Naive B cell (primary cell): ENCODE measurements at regions not wholly inside any gene's neighbourhood (a gene's known extent, or its start where the extent isn't known, plus 50 kb on each side); places are given as distances from the start of the nearest gene placed in this dataset.
"Not testable (repeated sequence)": the region's sequence is repeated elsewhere in the genome, so short reads cannot be mapped to it uniquely, and the experiment has no call there.

Experiments
- ATAC-seq, 2 donors: fragments of 150-1000 bp; cut with Tn5 transposase; 2 replicates each; pipeline ENCODE4 v1.10.0; 2021; ENCODE audit warnings: low read depth in 2 of 2, mild to moderate bottlenecking in 2 of 2, moderate library complexity in 2 of 2
- DNase-seq: peaks from one replicate; pipeline ENCODE4 v3.0.0; 2022
- H3K27ac Mint-ChIP-seq, 6 donors: one replicate each; pipeline ENCODE4 v1.8.0; 2020 to 2022; ENCODE audit warnings: mild to moderate bottlenecking in 6 of 6, mixed read lengths in 6 of 6, moderate library complexity in 5 of 6, inconsistent platforms in 2 of 6
- H3K27me3 Mint-ChIP-seq, 3 donors: one replicate each; pipeline ENCODE4 v1.8.0; 2021 to 2022; ENCODE audit warnings: mixed read lengths in 3 of 3, mild to moderate bottlenecking in 1 of 3
- H3K36me3 Mint-ChIP-seq, 2 donors: one replicate each; pipeline ENCODE4 v1.8.0; 2020 to 2022; ENCODE audit warnings: mixed read lengths in 2 of 2, inconsistent platforms in 1 of 2, mild to moderate bottlenecking in 1 of 2
- H3K4me1 Mint-ChIP-seq, 3 donors: one replicate each; pipeline ENCODE4 v1.8.0; 2020 to 2022; ENCODE audit warnings: mixed read lengths in 3 of 3, inconsistent platforms in 1 of 3, mild to moderate bottlenecking in 1 of 3, moderate library complexity in 1 of 3
- H3K4me3 Mint-ChIP-seq, 8 donors: one replicate each; pipeline ENCODE4 v1.8.0; 2020 to 2022; ENCODE audit warnings: mild to moderate bottlenecking in 8 of 8, mixed read lengths in 8 of 8, moderate library complexity in 8 of 8, inconsistent platforms in 2 of 8
- H3K9me3 Mint-ChIP-seq, 7 donors: one replicate each; pipeline ENCODE4 v1.8.0; 2020 to 2022; ENCODE audit warnings: mixed read lengths in 7 of 7, mild to moderate bottlenecking in 5 of 7, inconsistent platforms in 2 of 7, moderate library complexity in 1 of 7

DNA sequence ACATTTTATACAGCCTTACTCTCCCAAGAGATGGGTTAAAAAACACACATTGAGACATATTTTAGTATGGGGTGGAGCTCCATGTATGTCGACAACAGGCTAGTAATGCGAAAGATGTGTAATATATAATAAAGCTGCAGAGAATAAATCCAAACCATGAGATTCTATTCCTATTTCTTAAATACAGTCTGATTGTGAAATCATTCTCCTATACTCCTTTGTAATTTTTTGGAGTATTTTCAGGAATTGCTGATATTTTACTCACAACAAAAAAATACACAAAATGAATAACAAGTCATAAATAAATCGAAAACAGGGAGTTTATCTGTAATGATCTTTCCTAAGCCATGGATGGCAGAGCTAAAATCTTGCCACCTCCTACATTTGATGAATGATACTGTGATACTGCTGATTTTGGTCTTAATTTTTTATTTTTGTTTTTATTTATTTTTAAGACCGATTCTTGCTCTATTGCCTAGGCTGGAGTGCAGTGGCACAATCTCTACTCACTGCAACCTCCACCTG lies 173.5 kb upstream of the KLF6 start:
- Mint-ChIP-seq H3K4me3 (no peak overlapping the region), H3K27me3 (peaks cover 0 to 9% (median 6%) of the 10 kb centered on the region in 3 donors), H3K27ac (no peak overlapping the region), H3K4me1 (peaks cover 10 to 22% (median 21%) of the 10 kb centered on the region in 3 donors), H3K9me3 (no peaks in the 10 kb centered on the region), H3K36me3 (no peaks in the 10 kb centered on the region)
- DNase-seq (no peak), ATAC-seq (no peak)

DNA sequence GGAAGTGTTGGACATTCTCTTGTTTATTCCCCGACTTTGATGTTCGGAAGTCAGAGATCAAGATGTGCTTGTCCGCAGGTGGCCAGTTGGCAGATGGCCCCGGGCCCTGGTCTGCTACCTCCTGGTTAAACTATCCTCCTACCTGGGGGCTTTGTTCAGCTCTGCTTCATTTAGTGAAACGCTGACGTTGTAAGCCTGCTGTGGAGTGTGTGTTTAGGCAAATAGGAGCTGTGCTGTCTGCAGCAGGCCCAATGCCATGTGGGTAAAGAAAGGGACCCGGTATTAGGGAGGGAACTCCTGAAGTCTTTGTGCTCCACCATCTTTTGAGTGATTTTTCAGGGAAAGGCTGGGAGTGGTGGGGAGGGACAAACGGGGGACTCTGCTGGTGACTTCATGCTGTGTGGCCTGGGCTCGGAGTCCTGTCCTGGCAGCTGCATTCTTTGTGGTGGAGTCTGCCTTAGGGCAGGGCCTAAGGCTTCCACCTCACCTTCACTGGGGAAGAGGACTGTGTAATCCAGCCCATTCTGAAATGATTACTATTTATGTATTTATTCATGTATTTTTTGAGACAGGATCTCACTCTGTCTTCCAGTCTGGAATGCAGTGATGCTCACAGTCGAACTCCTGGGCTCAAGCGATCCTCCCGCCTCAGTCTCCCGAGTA lies 171.1 kb upstream of the KLF6 start:
- peaks cover 6 to 18% (median 14%) of the 10 kb centered on the region in 3 donors for H3K4me1 Mint-ChIP-seq
- ATAC-seq, result no peak
- no peak overlapping the region for H3K4me3 Mint-ChIP-seq
- peak overlapping the region in 1 of 6 donors; percentile 22 for H3K27ac Mint-ChIP-seq
- H3K9me3 Mint-ChIP-seq, result no peaks in the 10 kb centered on the region
- peaks cover 0 to 10% (median 9%) of the 10 kb centered on the region in 3 donors for H3K27me3 Mint-ChIP-seq
- DNase-seq, result no peak
- no peaks in the 10 kb centered on the region for H3K36me3 Mint-ChIP-seq

DNA sequence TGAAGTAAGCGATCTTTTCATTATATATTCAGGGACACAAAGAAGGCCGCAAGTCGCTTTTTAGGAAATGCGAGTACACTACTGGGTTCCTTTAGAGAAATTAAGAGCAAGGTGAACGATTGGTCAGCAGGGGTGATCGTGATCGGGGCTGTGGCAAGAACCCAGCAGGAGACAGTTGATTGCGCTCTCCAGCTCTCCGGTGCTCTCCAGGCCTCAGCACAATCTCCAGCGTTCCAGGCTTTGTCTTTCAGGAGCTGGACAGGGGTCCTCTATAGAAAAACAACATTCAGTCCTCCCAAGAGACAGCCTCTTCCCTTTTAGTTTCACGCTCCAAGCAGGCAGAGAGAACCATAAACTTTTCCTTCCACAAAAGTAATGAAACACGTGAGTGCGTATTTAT lies 170.5 kb upstream of the KLF6 start:
- peaks cover 5 to 16% (median 8%) of the 10 kb centered on the region in 3 donors for H3K4me1 Mint-ChIP-seq
- peaks cover 0 to 10% (median 9%) of the 10 kb centered on the region in 3 donors for H3K27me3 Mint-ChIP-seq
- no peak for DNase-seq
- no peak for ATAC-seq
- no peak overlapping the region for H3K4me3 Mint-ChIP-seq
- no peaks in the 10 kb centered on the region for H3K9me3 Mint-ChIP-seq
- H3K36me3 Mint-ChIP-seq, result no peaks in the 10 kb centered on the region
- H3K27ac Mint-ChIP-seq, result peak overlapping the region in 1 of 6 donors; percentile 38

DNA sequence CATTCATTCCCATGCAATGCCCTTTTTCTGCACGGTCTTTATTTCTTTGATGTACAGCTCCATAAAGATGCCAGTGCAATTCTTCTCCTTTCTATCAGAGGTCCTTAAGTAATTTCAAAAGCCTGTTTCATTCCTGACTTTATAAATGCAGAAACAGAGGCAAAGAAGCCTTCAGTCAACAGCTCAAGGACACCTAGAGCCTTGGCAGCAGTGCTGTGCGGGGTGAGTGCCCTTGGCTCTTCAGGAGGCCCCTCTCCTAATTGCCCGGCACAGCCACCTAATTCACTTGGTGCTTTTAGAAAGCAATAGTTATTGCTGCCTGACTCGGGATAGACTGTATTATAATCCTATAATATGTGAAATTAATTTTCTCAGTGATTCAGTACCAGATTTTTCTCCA lies 169.6 kb upstream of the KLF6 start:
- H3K36me3 Mint-ChIP-seq, result no peaks in the 10 kb centered on the region
- no peak for DNase-seq
- peaks cover 0 to 10% (median 8%) of the 10 kb centered on the region in 3 donors for H3K27me3 Mint-ChIP-seq
- H3K9me3 Mint-ChIP-seq, result no peaks in the 10 kb centered on the region
- H3K4me1 Mint-ChIP-seq, result peaks cover 4 to 9% (median 7%) of the 10 kb centered on the region in 3 donors
- ATAC-seq, result no peak
- no peak overlapping the region for H3K4me3 Mint-ChIP-seq
- H3K27ac Mint-ChIP-seq, result no peak overlapping the region

DNA sequence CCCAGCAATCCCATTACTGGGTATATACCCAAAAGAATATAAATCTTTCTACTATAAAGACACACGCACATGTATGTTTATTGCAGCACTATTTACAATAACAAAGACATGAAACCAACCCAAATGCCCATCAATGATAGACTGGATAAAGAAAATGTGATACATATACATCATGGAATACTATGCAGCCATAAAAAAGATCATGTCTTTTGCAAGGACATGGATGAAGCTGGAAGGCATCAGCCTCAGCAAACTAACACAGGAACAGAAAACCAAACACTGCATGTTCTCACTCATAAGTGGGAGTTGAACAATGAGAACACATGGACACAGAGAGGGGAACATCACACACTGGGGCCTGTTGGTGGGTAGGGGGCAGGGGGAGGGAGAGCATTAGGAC lies 169.0 kb upstream of the KLF6 start:
- H3K27ac Mint-ChIP-seq, result peak overlapping the region in 1 of 6 donors; percentile 7
- not testable (repeated sequence) for DNase-seq, H3K4me3 Mint-ChIP-seq, ATAC-seq, H3K4me1 Mint-ChIP-seq, H3K9me3 Mint-ChIP-seq, H3K36me3 Mint-ChIP-seq
- peaks cover 0 to 10% (median 6%) of the 10 kb centered on the region in 3 donors for H3K27me3 Mint-ChIP-seq

DNA sequence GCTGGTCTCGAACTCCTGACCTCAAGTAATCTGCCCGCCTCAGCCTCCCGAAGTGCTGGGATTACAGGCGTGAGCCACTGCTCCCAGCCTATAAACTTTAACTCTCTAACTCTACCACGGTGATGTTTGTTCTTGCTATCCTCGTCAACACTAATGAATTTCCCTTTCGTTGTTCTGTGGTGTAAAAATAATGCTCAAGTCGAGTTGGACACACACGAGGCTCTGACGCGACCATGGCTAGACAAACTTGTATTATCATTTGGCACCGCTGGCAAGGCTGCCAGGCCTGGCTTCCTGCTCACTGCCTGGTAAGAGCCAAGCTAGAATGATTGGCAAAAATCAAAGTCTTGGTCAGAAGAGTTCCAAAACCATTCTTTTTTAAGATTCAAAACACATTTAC lies 167.0 kb upstream of the KLF6 start:
- H3K9me3 Mint-ChIP-seq, result no peaks in the 10 kb centered on the region
- no peak overlapping the region for H3K27ac Mint-ChIP-seq
- H3K27me3 Mint-ChIP-seq, result peaks cover 0 to 15% (median 12%) of the 10 kb centered on the region in 3 donors
- ATAC-seq, result no peak
- DNase-seq, result no peak
- peak overlapping the region in 1 of 8 donors; percentile 41 for H3K4me3 Mint-ChIP-seq
- H3K36me3 Mint-ChIP-seq, result no peaks in the 10 kb centered on the region
- peaks cover 0 to 9% (median 5%) of the 10 kb centered on the region in 3 donors for H3K4me1 Mint-ChIP-seq

DNA sequence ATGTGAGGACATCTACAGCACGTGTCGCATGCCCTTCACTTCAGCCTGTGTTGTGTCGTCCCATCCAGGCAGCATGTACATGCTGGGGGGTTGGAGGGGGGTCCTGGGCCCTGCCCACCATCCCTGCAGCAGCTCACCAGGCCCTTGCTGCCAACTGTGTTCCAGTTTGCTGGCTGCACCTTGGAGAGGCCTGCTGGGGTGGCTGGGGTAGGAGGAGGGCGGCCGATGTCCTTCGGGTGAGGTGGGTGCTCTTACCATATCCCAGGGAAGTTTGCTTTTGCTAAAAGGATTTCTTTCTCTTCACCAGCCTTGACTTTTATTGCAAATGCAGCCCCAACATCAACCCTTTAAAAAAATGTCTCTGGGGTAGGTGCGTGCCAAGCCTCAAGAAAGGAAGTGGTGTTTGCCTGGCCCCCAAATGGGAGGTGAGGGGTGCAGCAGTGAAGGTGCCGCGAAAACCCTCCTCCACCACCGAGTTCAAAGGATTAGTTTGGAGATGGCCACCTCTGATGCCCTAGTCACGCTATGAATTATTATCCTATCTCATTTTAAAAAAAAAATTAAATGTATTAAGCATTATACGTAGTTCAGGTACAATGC lies 165.8 kb upstream of the KLF6 start:
- peaks cover 0 to 16% (median 15%) of the 10 kb centered on the region in 3 donors for H3K27me3 Mint-ChIP-seq
- peak overlapping the region in 1 of 6 donors; percentile 62 for H3K27ac Mint-ChIP-seq
- no peaks in the 10 kb centered on the region for H3K36me3 Mint-ChIP-seq
- peaks cover 0 to 9% (median 5%) of the 10 kb centered on the region in 3 donors for H3K4me1 Mint-ChIP-seq
- no peak for DNase-seq
- no peaks in the 10 kb centered on the region for H3K9me3 Mint-ChIP-seq
- ATAC-seq, result no peak
- no peak overlapping the region for H3K4me3 Mint-ChIP-seq

DNA sequence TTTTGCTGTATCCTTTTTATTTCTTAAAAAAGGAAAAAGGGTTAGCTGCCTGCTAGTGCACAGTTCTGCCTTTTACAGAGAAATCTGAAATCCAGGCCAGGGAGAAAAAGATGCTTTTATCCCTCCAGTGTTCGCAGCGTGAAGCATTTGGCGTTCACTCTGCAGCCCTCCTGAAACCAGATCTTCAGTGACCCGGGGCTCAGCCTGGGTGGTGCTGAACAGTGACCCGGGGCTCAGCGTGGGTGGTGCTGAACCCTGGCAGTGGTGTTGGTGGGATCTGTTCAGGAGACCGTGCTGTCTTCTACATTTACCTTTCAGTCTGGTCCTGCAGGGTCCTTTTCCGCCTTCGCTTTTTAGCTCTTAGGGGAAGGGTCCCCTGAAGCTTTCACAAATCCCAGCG lies 164.7 kb upstream of the KLF6 start:
- no peak for ATAC-seq
- Mint-ChIP-seq H3K27ac (peak overlapping the region in 2 of 6 donors; percentile 12 to 76), H3K9me3 (peaks cover 0 to 3% (median 0%) of the 10 kb centered on the region in 7 donors), H3K4me3 (no peak overlapping the region), H3K4me1 (peaks cover 0 to 9% (median 5%) of the 10 kb centered on the region in 3 donors), H3K27me3 (peaks cover 0 to 16% (median 15%) of the 10 kb centered on the region in 3 donors), H3K36me3 (no peaks in the 10 kb centered on the region)
- no peak for DNase-seq

DNA sequence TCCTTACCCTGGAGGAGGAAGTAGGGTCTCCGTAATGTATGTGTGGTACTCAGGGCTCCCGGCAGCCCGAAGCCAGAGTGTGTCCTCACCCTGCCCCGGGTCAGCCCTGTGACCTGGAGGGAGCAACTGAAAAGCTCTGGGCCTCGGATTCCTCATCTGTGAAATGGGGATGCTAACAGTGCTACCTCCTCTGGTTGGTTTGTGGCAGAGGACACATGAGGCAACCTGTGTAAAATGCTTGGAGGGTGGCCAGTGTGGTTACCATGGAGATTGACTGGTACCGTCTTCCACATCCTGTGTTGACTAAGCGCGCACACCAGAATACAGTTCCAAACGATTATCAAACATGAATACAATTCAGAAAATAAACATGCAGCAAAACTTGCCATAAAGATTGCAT lies 163.8 kb upstream of the KLF6 start:
- Mint-ChIP-seq H3K4me1 (peaks cover 0 to 9% (median 5%) of the 10 kb centered on the region in 3 donors), H3K4me3 (no peak overlapping the region), H3K9me3 (peaks cover 0 to 5% (median 0%) of the 10 kb centered on the region in 7 donors), H3K27ac (no peak overlapping the region), H3K36me3 (no peaks in the 10 kb centered on the region), H3K27me3 (peaks cover 0 to 16% (median 15%) of the 10 kb centered on the region in 3 donors)
- ATAC-seq (peak in 1 of 2 donors; percentile 59), DNase-seq (no peak)

DNA sequence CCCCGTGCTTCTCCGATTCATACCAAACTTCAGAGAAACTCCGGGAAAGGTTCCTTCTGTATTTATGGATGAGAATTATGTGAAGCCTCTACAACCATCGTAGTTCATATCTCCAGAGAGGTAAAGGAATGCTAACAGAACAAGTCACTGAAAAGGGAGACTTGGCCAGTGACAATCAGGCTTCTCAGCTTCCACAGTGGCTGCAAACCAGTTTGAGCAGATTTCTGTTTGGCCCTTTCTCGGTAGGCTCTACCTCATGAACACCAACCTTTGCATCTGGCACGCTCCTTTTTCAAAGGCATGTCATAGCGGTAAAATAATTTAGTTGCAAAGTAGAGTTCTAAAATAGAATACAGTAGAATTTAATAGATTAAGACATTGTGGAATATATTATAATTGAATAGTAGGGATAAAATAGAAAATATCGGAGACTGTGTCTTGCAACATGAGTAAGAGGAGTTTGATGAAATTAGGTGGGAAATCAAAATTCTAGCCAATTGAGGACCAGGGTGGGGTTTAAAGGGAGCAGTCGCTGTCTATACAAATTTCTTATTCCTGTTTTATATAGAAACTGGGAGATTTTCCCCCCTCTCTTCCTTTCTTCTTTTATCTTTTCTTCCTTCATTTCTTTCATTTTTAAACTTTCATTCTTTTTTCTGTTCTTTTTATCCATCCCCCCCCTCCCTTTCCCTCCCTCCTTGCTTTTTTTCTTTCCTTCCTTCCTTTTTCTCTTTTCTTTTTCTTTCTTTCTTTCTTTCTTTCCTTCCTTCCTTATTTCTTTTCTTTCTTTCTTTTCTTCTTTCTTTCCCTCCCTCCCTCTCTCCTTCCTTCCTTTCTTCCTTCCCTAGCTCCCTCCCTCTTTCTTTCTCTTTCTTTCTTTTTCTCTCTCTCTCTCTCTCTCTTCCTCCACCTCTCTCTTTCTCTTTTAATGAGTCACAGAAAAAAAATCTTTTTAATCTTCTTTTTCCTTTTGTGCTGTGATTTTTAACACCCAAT lies 161.5 kb upstream of the KLF6 start:
- Mint-ChIP-seq H3K27me3 (peaks cover 0 to 16% (median 10%) of the 10 kb centered on the region in 3 donors), H3K36me3 (no peaks in the 10 kb centered on the region), H3K4me3 (no peak overlapping the region), H3K9me3 (peaks cover 0 to 5% (median 0%) of the 10 kb centered on the region in 7 donors), H3K27ac (peak overlapping the region in 3 of 6 donors; percentile 47 to 75 (median 58)), H3K4me1 (peaks cover 0 to 9% (median 9%) of the 10 kb centered on the region in 3 donors)
- ATAC-seq (no peak), DNase-seq (no peak)

DNA sequence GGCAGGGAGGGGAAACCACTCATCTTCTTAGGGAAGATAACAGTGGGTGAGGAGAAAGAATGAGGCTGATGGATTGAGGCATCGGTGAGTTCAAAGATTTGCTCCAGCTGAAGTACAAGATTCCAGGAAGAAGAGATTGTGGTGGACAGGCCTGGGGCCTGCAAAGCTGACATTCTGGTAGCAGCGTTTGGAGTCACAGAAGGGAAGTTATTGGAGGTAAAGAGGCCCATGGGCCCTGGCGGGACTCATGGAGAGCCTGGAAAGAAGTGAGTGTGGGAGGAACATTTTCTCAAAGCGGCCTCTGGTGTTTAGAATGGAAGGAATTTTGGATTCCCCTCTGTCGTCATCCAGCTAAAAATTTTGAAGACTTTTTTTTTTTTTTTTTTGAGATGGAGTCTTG lies 160.0 kb upstream of the KLF6 start:
- H3K4me1 Mint-ChIP-seq, result peaks cover 0 to 6% (median 4%) of the 10 kb centered on the region in 3 donors
- peaks cover 0 to 5% (median 0%) of the 10 kb centered on the region in 7 donors for H3K9me3 Mint-ChIP-seq
- H3K4me3 Mint-ChIP-seq, result peak overlapping the region in 1 of 8 donors; percentile 69
- ATAC-seq (no peak), DNase-seq (no peak)
- H3K27ac Mint-ChIP-seq, result peak overlapping the region in 4 of 6 donors; percentile 36 to 87 (median 64)
- H3K36me3 Mint-ChIP-seq, result no peaks in the 10 kb centered on the region
- peaks cover 0 to 16% (median 10%) of the 10 kb centered on the region in 3 donors for H3K27me3 Mint-ChIP-seq

DNA sequence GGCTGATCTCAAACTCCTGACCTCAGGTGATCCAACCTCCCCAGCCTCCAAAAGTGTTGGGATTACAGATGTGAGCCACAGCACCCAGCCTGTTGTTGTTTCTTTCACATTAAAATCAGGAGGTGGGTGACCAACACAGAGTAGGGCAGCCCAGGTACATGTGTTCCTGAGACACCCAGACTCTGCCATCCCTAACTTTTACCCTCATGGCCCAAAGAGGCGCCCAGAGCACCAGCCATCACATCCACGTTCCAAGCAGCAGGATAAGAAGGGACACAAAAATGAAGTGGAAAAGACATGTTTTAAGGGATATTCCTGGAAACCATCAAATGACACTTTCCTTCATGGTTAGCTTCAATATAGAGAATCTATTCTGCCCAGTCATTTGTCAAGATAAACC lies 159.6 kb upstream of the KLF6 start:
- H3K27ac Mint-ChIP-seq, result peak overlapping the region in 4 of 6 donors; percentile 17 to 87 (median 64)
- peaks cover 0 to 6% (median 4%) of the 10 kb centered on the region in 3 donors for H3K4me1 Mint-ChIP-seq

More for the DNA sequence above, 159.6 kb upstream of the KLF6 start:
- DNase-seq (no peak), ATAC-seq (no peak)
- Mint-ChIP-seq H3K4me3 (no peak overlapping the region), H3K36me3 (no peaks in the 10 kb centered on the region), H3K27me3 (peaks cover 0 to 16% (median 10%) of the 10 kb centered on the region in 3 donors), H3K9me3 (peaks cover 0 to 5% (median 0%) of the 10 kb centered on the region in 7 donors)
